ENCODE measurements at regions not wholly inside any gene's neighbourhood (a gene's known extent, or its start where the extent isn't known, plus 50 kb on each side); places are given as distances from the start of the nearest gene placed in this dataset.

DNA sequence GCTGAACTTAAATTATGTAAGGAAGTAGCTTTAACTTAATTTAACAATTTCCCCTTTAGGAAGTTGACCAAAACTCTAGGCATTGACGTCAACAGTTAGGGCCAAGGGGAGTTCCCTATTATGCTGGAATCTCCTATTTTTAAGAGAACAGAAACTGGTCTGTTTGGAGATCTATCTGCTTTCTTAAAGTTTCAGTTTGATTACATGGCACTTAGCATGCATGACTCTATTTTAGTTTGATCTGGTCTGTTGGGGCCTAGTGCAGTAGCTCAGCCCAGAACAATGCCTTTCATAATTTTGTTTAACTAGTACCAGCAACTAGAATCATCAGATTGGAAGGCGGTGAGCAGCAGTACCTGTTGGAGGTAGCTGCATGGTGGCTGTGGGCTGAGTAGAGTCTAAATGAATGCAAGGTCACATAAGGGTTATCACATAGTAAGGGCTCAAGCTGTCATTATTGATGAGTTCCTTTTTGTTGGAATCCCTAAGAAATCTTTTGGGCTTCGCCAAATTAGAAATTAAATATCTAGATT lies 60.5 kb upstream of the ZNG1B start (continued):
- TF ChIP-seq IKZF1 (conservative IDR thresholded peaks at IDR 0.05): no peak
- no peak for TF ChIP-seq ESRRA (IDR thresholded peaks at IDR 0.05; ENCODE audit: low read length)
- TF ChIP-seq IRF4 (IDR thresholded peaks at IDR 0.05; ENCODE audit: low read depth, low read length): no peak
- TF ChIP-seq ZNF592 (IDR thresholded peaks at IDR 0.05): no peak
- peak; percentile 66 for TF ChIP-seq JUNB (IDR thresholded peaks at IDR 0.05)
- no peak for TF ChIP-seq SMAD1 (IDR thresholded peaks at IDR 0.05; ENCODE audit: low read depth, partially characterized antibody)
- TF ChIP-seq ATF3 (IDR thresholded peaks at IDR 0.05; ENCODE audit: borderline replicate concordance, extremely low read depth, low read depth, low read length): no peak
- no peak for TF ChIP-seq HDAC2 (IDR thresholded peaks at IDR 0.05)
- TF ChIP-seq MAX (IDR thresholded peaks at IDR 0.05; ENCODE audit: low read depth, low read length): no peak
- TF ChIP-seq PAX5 (IDR thresholded peaks at IDR 0.05; ENCODE audit: borderline replicate concordance, low read depth, low read length): no peak
- TF ChIP-seq CHD4 (IDR thresholded peaks at IDR 0.05): no peak
- TF ChIP-seq CHD2 (IDR thresholded peaks at IDR 0.05; ENCODE audit: borderline replicate concordance, low read depth, low read length): no peak
- no peak for TF ChIP-seq CBX3 (IDR thresholded peaks at IDR 0.05; ENCODE audit: borderline replicate concordance, low read depth)
- TF ChIP-seq NR2C2 (IDR thresholded peaks at IDR 0.05; ENCODE audit: borderline replicate concordance, control insufficient read depth, insufficient read length, low read depth): no peak
- TF ChIP-seq CBFB (IDR thresholded peaks at IDR 0.05; ENCODE audit: low read depth): no peak
- no peak for TF ChIP-seq EGR1 (IDR thresholded peaks at IDR 0.05; ENCODE audit: borderline replicate concordance in 1 of 2, low read depth in 2 of 2, low read length in 2 of 2)
- TF ChIP-seq, protein P1, sequence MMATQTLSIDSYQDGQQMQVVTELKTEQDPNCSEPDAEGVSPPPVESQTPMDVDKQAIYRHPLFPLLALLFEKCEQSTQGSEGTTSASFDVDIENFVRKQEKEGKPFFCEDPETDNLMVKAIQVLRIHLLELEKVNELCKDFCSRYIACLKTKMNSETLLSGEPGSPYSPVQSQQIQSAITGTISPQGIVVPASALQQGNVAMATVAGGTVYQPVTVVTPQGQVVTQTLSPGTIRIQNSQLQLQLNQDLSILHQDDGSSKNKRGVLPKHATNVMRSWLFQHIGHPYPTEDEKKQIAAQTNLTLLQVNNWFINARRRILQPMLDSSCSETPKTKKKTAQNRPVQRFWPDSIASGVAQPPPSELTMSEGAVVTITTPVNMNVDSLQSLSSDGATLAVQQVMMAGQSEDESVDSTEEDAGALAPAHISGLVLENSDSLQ (IDR thresholded peaks at IDR 0.05): 0 out of 2 replicates have a peak, but pooled peaks have one; percentile 1
- TF ChIP-seq TCF12 (IDR thresholded peaks at IDR 0.05; ENCODE audit: low read depth, low read length): no peak
- TF ChIP-seq ZNF274 (IDR thresholded peaks at IDR 0.05; ENCODE audit: insufficient read depth, insufficient read length): no peak
- TF ChIP-seq ZNF217 (IDR thresholded peaks at IDR 0.05): no peak
- TF ChIP-seq NKRF (conservative IDR thresholded peaks at IDR 0.05): no peak
- TF ChIP-seq RUNX3 (IDR thresholded peaks at IDR 0.05; ENCODE audit: low read length): peak; percentile 41; the same call in 1 of the 2 replicates
- no peak for TF ChIP-seq GABPA (IDR thresholded peaks at IDR 0.05; ENCODE audit: low read depth)
- no peak for TF ChIP-seq SMAD5 (IDR thresholded peaks at IDR 0.05; ENCODE audit: low read depth)
- no peak for TF ChIP-seq GATAD2B (conservative IDR thresholded peaks at IDR 0.05; ENCODE audit: low read depth)
- TF ChIP-seq BMI1 (IDR thresholded peaks at IDR 0.05; ENCODE audit: borderline replicate concordance): no peak
- TF ChIP-seq HDAC6 (IDR thresholded peaks at IDR 0.05; ENCODE audit: unreplicated experiment): no peak

All from GM12878 (cell line).